ENCODE measurements at regions not wholly inside any gene's neighbourhood (a gene's known extent, or its start where the extent isn't known, plus 50 kb on each side); places are given as distances from the start of the nearest gene placed in this dataset.

DNA sequence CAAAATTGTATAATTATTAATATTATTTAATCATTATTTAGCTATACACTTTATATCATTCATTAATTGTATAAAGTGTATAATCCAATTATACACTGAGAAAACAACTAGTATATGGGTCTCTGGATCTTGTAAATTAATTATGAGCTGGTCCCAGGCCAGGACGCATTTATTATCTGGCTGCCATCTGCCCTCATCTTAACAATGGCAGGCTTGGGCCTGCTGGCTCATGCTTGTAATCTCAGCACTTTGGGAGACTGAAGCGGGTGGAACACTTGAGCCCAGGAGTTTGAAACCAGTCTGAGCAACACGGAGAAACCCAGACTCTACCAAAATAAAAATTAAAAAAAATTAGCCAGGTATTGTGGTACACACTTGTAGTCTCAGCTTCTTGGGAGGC lies 502.2 kb upstream of the NRXN1 start:
- no peak for DNase-seq

DNA sequence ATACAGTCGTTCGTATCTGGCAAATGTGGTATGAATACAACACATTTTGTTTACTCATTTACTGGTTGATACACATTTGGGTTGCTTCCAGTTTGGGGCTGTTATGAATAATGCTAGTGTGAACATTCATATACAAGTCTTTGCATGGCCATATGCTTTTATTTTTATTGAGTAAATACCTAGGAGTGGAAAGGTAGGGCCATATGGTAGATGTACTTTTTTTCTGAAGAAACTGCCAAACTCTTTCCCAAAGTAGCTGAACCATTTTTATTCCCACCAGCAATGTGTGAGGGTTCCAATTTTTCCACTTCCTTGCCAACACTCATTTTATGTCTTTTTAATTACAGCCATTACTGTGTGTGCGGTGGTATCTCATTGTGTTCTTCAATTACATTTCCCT lies 496.2 kb upstream of the NRXN1 start:
- DNase-seq = no peak

DNA sequence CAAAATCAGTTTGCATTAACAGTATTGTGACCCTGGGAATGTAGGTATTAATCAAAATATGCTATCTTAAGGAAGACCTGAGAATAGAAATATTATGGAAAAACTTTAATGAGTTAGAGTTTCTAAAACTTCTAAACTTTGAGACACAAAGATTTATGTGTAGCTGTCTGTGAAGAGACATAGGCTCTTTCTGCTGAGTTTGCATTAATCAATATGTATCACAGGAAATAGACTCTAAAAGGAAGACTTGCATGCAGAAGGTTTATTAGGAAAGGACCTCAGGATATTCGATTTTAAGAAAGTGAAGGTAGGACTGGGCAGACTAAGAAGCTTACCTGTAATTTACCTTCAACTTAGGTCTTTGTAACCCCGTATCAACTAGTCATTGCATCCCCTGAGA lies 494.8 kb upstream of the NRXN1 start:
- no peak for DNase-seq

DNA sequence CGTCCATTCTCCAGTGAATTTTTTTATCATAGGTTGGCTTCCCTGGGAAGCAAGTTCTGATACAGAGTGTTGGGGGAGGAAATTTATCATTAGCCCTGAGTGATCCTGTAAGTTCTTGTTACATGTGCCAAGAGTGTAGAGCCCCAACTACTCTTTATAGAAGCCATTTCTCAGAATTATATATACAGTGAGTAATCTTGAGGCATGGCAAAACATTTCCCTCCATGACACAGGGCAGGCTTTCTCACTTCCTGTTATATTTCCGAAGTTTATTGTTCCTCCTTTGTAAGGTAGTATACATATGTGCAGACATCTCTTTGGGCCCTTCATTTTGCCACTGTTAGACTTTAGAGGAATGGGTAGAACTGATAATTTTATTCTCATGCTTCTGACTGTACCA lies 484.7 kb upstream of the NRXN1 start:
- no peak for DNase-seq

DNA sequence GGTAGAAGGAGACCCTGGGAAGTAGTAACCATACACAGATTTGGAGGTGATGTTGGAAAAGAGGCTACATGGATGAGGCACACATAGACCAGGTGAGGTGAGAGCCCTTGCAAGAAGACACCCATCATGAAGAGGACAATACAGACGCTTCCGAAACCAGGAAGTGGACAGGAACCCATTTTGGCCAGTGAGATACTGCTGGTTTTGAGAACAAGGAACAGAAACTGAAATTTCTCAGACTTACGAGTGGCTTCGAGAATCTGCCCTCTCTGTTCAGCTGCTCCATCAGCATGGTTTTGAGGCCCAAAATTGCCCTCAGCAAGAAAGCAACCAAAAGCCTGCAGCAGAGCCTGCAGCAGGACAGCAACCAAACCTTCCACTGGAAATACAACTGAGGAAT lies 479.1 kb upstream of the NRXN1 start:
- no peak for DNase-seq

DNA sequence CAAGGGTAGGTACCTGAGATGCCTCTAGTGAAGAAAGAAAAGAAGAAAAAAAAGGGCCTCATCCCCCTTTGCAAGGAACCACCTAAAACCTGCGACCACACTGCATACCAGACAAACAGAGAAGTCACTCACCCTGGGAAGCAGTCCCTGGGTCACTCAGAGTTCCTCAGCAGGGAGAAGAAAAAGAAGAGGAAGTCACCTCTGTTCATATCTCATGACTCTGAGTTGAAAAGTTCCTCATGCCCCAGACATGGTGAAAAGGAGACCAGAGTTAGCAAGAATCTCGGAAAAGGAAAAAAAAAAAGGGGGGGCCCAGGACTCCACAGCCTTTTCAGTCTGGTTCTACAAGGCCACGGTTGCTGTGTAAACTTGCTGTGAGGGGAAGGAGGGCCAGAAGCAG lies 478.4 kb upstream of the NRXN1 start:
- no peak for DNase-seq

DNA sequence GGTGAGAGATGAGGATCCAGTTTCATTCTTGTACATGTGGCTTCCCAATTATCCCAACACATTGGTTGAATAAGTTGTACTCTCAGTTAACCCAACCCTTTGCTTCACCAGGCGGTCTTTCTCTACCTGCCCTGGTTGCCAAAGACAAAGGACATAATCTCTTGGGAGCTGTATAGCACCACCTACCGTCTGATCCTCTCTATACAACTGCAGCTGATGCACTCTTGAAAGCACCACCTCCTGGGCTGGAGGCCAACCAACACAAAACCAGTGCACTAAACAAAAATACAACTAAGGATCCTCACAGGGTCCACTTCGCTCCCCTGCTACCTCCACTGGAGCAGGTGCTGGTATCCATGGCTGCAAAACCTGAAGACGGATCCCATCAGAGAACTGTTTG lies 473.6 kb upstream of the NRXN1 start:
- DNase-seq = no peak

DNA sequence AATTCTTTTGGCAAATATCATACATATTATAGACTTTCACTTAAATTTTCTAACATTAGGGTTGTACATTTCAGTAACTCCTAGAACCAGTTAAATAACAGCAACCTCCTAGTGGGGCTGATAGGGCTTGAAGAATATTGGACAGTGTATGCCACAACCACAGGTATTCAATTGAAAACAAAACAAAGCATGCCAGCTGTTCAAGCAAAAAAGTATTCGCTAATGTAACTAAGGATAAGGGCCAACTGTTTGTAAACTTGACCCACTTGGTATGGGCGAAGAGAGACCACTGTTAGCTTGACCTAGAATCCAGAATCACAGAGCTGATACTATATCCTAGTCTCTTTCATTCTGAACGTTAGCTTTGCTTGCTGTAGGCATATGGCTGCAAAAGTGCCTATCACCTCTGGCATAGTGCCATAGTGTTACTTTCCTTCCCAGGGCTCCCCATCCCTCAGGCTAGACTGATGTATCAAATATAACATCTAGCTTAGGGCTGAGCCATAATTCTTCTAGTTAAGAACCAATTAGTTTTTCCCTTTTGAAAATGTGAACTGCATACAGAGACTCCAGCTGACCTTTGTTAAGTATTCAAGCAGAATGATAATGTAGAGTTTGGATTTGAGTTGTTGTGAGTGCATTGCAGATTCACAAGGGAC lies 458.8 kb upstream of the NRXN1 start:
- DNase-seq = no peak

DNA sequence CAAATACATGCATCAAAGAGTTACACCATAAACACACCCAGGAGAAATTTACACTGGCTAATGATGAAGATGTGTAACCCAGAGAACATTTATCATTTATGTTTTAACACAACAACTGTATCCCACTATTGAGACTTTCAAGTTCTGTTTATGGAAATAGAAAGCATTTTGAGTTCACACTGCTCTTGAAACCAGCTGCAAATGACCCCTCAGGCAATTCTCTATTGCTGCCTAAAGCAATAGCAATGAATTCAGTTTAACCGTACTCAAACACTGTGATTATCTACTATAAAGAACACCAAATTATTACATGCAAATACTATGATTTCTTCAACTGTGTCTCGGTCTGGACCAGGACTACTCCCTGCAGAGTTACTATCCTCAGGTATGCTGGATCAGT lies 452.7 kb upstream of the NRXN1 start:
- no peak for DNase-seq

DNA sequence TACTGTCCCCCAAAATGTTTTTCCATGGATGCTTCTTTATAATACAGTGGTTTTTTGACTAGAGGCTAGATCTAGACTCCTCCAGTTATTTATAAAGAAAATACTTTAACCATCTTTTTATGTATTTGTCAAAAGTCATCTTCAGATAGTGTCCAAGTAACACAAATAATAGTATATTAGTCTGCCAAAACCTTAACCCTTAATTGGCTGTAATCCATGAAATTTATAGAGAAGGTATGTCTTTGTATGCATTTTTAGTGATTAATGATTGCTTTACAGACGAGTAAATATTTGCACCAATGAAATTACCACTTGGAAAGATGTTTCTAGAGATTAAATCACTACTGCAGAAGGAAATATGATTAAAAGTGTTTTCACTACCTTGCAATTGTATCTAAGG lies 451.8 kb upstream of the NRXN1 start:
- DNase-seq = no peak

DNA sequence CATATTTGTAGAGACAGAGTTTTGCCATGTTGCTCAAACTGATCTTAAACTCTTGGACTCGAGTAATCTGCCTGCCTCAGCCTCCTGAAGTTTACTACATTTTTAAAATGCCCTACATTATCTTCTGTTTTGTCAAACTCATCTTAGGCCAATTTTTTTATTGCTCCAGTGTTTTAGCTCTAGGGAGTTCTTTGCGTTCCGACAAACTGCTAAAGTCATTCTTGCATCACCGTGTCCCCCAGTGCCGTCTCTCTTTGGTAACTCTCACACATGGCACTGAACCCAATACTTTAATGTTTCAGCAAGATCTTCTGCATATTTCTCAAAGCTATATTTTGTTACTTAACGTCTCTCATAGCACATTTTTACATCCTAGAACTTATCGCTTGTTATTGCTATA lies 440.9 kb upstream of the NRXN1 start:
- DNase-seq = no peak

DNA sequence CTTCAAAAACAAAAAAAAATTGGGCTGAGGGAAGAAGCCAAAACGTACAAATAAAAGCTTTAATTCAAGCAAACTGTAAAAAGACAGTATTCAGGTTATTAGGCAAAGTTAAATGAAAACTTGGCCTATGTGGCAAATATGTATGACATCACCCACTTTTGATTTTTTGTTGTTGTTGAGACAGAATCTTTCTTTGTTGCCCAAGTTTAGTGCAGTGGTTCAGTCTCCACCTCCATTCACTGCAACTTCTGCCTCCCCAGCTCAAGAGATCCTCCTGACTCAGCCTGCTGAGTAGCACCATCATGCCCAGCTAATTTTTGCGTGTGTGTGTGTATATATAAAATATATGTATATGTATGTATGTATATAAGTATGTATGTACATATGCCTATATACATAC lies 440.4 kb upstream of the NRXN1 start:
- no peak for DNase-seq

DNA sequence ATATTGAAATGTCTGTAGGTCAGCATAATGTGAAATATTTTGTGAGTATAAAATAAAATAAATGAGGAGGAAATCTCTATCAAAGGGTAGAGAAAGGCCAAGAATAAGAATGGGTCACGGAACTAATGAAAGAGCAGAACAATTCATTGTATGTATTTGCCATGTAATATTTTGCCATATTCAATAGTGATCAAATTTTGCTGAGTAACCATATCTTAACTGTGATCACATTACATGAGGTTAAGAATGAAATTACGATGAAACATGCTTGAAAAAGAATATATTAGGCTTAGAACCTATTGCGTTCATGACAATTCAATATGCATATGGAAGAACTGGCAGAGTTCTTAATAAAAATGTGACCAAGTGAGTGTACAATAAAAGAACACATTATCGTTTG lies 437.2 kb upstream of the NRXN1 start:
- DNase-seq = no peak

DNA sequence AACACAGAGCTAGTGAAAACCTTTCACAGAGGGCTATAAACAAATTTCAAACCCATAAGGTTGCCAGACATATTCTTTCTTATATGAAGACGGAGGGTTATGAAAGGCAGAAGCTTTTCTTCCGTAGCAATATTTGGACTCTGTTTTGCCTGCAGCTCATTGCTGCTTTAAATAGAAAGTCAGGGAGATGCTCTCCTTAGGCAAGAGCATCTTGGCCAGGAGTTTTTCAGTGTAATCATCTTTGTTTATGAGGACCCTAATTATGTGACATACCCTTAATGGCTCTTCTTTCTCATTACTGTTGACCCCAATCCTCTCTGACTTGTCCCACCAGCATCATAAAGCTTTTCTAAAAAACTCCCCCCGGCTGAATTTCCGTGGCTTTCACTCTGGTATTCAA lies 433.4 kb upstream of the NRXN1 start:
- DNase-seq = no peak

DNA sequence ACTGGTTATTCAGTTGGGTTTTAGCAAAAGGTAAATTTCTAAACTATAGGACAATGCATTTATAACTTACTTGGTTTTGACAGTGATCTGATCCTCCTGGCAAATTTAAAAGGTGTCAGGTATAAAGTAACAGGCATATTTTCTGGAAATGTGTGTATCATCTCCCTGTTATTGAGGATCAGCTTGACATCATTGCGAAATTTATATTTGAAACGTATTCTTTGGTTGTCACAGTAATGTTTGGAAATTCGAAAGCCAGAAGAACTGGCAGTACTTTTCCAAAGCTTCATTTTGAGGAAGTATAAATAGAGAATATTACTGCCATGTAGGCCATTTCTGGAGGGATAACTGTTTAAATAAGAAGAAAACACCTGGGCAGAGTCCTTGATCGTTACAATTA lies 422.2 kb upstream of the NRXN1 start:
- no peak for DNase-seq

DNA sequence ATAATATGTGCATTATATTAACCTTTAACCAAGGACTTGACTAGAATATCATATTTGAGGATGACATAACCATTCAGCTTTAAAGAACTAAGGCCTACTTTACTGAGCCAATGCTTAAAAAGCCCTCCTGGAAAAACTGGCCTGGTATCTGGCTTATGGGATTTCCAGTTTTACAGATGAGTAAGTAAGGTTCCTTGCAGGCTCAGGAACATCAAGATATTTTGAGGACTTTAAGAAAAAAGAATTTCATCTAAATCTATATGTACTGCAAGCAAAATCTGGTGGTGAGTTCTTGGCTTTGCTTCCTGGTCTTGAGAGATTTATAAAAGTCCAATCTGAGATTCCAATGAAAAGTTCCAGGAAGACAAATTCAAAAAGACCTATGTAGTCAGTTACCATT lies 417.0 kb upstream of the NRXN1 start:
- no peak for DNase-seq

DNA sequence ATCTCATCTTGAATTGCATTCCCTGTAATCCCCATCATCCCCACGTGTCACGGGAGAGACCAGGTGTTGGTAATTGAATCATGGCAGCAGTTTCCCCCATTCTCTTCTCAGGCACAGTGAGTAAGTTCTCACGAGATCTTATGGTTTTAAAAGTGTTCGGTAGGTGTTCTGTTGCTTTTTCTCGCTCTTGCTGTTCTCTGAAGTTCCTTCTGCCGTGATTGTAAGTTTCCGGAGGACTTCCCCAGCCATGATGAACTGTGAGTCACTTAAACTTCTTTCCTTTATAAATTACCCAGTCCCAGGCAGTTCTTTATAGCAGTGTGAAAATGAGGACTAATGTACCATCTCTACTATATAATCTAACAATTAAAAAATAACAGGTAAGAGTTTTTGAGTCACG lies 409.9 kb upstream of the NRXN1 start:
- DNase-seq = no peak

DNA sequence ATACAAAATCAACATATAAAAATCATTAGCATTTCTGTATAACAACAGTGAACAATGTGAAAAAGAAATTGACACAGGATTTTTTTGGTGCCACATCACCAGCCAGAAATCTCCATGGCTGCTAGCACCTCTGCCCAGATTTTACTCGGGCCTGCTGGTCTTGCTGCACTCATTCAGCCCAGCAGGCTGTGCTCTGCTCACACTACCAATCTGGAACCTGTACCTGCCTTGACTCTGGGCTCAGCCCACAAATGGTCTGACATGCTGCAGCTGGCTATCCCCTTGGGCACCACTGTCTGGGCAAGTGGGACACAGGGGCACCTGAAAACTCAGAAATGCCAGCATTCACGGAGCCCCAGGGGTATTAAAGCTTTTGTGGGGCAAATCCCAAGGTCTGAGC lies 392.5 kb upstream of the NRXN1 start:
- DNase-seq = no peak

DNA sequence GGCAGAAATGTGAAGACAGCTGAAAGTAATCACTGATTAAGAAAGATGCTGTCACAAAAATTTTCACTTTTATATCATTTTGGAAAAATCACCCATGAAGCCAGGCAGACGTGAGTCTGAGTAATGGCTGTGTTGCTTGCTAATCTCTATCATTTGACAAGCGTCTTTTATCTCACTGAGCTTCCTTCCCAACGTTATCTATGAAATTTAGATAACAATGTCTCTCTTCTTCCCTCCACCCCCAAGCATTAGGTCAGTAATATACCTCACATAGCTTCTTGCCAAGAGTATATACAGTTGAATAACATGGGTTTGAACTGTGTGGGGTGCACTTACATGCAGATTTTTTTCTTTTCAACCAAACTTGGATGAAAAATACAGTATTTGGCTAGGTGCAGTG lies 388.6 kb upstream of the NRXN1 start:
- no peak for DNase-seq

DNA sequence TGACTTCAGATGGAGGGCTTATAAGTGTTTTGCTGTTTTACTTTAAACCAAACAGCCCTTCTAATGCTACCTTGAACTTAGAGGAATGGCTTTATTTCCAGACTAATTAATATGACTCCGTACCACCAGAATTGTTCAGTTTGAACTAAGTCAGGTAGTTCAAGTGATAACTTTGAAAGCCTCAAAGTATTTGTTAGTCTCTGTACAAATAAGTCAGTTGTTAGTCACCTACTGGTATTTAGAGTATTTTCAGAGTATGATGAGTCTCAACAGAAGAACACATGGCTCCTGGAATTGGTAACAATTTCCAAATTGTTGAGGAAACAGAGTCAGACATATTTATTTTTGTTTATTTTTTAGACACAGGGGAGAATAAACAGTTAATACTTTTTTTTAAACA lies 381.8 kb upstream of the NRXN1 start:
- no peak for DNase-seq

DNA sequence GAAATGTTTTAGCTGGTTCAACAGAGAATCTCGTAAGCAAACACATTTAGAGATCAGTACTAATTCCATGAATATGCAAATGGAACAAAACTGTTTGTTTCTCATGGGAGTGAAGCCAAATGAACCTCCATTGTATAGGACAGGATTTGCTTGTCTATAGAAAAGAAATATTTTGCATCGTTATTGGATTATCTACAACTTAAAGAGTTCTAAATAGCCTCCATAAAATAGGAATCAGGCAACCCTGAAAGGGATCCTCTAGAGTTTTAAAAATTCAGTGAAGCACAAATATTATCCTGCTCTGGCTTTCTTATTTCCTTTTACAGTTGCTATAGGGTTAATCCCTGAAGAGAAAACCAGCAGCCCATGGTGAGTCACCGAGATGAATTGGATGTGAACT lies 378.4 kb upstream of the NRXN1 start:
- DNase-seq = no peak

DNA sequence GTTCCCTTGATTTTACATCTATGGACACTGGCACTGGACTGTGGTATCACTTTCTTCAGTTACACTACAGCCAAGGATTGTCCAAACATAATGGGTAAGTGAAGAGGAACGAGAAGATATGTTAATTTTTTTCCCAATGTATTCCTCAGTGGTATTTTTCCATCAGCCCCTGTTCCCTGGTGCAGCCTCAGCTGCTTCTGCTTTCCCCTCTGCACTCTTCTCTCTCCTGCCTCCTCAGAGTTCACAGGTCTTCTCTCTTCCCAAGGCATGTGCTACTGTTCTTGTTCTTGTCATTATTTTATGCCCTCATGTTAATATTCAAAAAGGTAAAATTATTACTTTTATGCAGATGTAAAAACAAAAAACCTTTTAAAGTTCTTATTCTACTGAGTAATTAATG lies 378.0 kb upstream of the NRXN1 start:
- no peak for DNase-seq

DNA sequence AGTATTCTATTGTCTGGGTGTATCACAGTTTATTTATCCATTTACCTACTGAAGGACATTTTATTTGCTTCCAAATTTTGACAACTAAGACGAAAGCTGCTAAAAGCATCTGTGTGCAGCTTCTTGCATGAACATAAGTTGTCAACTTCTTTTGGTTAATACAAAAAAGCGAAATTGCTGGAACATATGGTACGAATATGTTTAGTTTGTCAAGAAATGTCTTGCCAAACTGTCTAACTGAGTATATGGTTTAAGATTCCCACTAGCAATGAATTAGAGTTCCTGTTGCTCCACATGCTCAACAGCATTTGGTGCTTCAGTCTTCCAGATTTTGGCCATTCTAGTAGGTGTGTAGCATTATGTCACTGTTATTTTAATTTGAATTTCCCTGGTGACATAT lies 372.3 kb upstream of the NRXN1 start:
- DNase-seq = no peak

DNA sequence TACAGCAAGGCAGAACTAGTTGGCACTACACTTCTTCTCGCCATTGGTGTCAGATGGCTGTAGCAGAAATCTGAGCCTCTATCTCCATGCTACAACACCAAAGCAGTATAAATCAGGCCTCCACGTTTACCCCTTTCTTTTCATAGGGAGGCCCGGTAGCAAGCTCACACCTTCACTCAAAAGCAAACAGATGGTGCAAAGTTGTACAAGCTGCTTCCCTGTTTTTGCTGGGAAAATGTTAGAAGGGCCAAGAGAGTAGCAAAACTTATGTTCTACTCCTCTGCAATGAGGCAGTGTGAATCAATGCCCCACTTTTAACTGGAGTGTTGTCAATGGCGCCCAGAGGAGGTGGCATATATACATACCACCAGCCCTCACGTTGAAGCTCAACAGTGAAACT lies 369.6 kb upstream of the NRXN1 start:
- DNase-seq = no peak

DNA sequence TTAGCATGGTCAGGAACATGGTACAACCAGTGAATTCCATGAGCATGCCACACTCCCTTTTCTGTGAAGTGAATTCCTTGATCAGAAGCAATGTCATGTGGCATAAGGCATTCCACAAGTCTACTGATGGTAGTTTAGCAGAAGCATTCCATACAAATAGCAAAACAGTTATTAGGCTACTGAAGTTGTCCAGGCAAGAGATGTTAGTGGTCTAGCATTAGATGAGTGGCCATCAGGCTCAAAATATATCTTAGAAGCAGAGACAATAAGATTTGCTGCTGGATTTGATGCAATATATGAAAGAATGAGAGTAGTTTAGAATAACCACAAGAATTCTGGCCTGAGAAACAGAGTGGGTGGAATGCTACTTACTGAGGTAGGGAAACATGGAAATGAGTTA lies 355.3 kb upstream of the NRXN1 start:
- no peak for DNase-seq

DNA sequence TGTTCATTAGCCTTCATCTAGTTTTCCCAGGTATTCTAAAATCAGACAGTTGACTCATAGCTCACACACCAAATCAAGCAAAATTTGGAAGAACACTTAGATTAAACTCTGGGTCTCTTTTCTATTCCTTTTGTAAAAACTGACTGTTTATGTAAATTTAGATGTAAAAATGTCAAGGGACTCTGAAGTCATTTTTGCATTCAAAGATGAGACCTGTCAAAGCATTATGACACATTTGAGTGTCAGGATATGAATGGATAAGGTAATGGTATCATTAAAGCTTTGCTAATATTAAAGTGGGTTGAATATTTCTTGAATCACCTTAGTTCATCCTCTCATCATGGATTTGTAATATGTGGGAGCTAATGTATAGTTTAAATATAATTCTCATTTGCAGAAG lies 348.1 kb upstream of the NRXN1 start:
- no peak for DNase-seq

All from T1000 (cell line).